ENCODE measurements at regions not wholly inside any gene's neighbourhood (a gene's known extent, or its start where the extent isn't known, plus 50 kb on each side); places are given as distances from the start of the nearest gene placed in this dataset.
"Not testable (repeated sequence)": the region's sequence is repeated elsewhere in the genome, so short reads cannot be mapped to it uniquely, and the experiment has no call there.

DNA sequence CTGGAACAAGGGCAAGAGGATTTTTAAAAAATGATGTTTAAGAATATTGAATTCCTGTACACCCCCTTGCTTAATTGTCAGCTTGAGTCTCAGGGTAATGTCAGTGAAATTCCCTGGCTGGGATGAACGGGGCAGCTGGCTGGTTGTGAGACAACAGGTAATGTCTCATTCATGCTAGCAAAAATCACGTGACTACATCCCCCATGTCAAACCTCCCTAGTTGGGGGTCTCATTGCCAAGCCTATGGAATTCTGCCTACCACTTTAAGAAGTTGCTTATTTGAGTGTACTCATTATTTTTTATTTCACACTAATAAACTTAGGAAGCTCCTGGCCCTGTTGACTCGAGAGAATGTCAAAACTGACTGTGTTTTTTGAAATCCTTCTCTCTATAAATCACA, 218.3 kb downstream of the ICOS start:
- DNase-seq (ENCODE audit: low spot score): no peak
- TF ChIP-seq, protein P1, sequence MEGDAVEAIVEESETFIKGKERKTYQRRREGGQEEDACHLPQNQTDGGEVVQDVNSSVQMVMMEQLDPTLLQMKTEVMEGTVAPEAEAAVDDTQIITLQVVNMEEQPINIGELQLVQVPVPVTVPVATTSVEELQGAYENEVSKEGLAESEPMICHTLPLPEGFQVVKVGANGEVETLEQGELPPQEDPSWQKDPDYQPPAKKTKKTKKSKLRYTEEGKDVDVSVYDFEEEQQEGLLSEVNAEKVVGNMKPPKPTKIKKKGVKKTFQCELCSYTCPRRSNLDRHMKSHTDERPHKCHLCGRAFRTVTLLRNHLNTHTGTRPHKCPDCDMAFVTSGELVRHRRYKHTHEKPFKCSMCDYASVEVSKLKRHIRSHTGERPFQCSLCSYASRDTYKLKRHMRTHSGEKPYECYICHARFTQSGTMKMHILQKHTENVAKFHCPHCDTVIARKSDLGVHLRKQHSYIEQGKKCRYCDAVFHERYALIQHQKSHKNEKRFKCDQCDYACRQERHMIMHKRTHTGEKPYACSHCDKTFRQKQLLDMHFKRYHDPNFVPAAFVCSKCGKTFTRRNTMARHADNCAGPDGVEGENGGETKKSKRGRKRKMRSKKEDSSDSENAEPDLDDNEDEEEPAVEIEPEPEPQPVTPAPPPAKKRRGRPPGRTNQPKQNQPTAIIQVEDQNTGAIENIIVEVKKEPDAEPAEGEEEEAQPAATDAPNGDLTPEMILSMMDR (IDR thresholded peaks at IDR 0.05; ENCODE audit: extremely low read depth, missing control alignments): no peak

DNA sequence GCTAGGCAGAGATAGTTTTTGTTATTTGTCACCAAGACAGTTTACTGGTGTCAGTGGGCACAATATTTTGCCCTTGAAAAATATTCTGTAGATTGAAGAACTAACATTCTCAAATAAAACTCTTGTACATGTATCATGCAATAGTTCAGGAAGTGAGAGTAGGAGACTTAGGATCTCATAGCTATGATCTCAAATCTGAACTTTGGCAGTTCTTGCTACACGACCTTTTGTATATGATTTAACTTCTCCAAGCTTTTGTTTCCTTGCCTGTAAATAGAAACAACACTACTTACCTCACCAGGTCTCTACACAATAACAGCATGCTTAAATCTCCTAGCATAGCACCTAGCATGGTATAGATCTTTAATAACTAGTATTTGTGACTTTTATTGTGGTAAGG, 219.9 kb downstream of the ICOS start:
- TF ChIP-seq, protein P1 (IDR thresholded peaks at IDR 0.05; ENCODE audit: extremely low read depth, missing control alignments): no peak
- no peak for DNase-seq (ENCODE audit: low spot score)

DNA sequence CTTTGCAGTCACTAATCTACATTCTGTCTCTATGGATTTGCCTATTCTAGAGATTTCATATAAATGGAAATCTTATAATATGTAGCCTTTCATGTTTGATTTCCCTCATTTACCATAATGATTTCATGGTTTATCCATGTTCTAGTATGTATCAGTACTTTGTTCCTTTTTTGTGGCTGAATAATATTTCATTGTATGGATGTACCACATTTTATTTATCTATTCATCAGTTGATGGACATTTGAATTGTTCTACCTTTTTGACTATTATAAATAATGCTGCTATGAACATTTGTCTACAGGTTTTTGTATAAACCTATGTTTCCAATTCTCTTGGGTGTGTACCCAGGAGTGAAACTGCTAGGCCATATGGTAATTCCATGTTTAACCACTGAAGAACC, 221.1 kb downstream of the ICOS start:
- TF ChIP-seq, protein P1 (IDR thresholded peaks at IDR 0.05; ENCODE audit: extremely low read depth, missing control alignments): no peak

DNA sequence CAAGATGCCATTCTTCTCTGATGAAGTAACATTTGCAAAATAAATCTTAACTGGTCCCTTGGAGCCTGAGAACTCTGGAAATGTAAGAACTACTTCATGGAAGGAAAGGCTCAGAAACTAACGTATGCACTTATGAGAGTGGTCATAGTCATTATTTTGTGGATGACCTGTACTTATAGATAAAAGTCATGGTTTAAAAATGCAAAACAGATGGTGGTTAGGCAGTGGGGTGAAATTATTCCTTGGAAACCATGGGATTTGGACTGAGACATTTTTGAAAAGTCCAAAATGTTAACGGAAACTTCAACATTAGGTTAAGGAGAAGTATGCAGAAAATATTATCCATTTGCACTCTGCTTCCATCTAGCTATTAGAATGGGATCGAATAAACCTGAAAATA, 223.0 kb downstream of the ICOS start:
- TF ChIP-seq, protein P1 (IDR thresholded peaks at IDR 0.05; ENCODE audit: extremely low read depth, missing control alignments): no peak
- DNase-seq (ENCODE audit: low spot score): no peak

More for the DNA sequence above, 221.1 kb downstream of the ICOS start:
- no peak for DNase-seq (ENCODE audit: low spot score)

DNA sequence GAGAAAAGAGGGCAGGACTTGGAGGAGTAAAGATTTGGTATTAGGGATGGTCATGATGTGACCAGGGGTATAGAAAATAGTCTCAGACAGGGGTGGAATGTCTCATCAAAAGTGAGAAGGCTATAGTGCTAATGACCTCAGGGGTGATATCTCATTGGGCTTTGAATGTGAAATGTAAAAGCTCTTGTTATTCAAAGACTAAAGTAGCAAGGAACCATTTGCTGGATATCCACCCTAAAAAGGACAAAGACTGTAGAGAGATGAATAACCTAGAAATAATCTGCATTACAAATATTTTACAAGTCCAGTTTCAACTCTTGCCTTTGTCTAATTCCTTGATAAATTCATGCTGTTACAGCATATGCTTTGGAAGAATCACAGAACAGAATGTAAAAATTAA, 224.4 kb downstream of the ICOS start:
- no peak for DNase-seq (ENCODE audit: low spot score)
- TF ChIP-seq, protein P1 (IDR thresholded peaks at IDR 0.05; ENCODE audit: extremely low read depth, missing control alignments): no peak

DNA sequence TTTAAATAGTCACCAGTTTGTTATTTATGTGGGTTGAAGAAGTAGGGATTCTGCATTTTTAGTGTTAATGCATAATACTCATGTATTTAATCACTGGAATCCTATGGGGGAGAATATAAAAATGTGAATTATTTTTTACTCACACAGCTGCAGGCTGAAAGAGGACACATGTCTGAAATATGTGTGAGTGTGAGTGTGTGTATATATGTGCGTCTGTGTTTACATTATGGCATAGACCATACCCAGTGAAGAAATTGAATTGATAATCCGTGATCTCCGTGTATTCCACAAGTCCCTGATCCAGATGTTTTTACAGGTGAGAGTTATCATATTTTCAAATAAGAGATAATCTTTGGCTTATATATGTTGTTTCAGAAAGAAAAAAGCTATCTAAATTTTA, 225.3 kb downstream of the ICOS start:
- no peak for DNase-seq (ENCODE audit: low spot score)
- TF ChIP-seq, protein P1 (IDR thresholded peaks at IDR 0.05; ENCODE audit: extremely low read depth, missing control alignments): no peak

DNA sequence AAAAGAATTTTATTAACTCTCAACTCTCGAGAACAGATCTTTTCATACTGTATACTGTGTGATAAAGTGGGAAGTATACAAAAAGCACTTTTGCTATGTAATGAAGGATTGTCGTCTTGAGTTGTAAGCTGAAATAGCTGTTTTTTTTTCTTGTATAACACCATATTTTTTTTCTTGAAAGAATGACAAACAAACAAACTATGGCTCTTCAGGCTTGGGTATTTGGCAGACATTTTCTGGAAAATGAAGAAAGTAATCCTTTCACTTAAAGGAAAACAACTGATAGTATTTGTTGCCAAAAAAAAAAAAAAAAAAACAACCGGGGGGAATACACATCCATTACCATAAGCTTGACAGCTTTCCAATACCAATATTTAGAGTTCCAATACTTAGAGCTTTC, 230.4 kb downstream of the ICOS start:
- TF ChIP-seq, protein P1 (IDR thresholded peaks at IDR 0.05; ENCODE audit: extremely low read depth, missing control alignments): no peak
- DNase-seq (ENCODE audit: low spot score): no peak

DNA sequence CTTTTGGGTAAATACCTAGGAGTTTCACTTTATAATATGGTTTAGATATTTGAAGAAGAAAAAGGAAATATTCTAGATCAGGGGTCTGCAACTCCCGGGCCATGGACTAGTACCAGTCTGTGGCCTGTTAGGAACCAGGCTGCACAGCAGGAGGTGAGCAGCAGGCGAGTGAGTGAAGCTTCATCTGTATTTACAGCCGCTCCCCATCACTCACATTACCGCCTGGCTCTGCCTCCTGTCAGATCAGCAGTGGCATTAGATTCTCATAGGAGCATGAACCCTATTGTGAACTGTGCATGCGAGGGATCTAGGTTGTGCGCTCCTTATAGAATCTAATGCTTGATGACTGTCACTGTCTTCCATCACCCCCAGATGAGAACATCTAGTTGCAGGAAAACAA, 231.1 kb downstream of the ICOS start:
- DNase-seq (ENCODE audit: low spot score): not testable (repeated sequence)

Data from GM20000 (cell line).